ENCODE measurements at regions not wholly inside any gene's neighbourhood (a gene's known extent, or its start where the extent isn't known, plus 50 kb on each side); places are given as distances from the start of the nearest gene placed in this dataset.

DNA sequence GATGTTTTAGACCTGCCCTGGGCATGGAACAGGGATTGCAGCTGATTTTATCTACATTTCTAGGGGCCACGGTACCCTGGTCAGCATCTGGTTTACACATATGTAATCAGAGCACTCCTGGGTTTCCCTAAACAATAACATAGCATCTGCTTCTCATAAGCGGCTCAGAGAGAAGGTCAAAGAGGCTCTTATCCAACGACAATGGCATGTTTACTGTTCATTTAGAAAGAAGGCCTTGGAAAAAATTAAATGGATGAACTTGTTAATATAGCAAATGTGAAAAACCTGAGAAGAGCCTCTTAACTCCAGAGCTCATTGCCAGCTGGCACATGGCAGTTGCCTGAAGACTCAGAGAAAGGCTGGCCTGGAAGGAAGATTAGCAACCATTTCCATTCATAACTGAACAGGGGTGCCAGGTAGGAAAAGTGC, 202.8 kb upstream of the THUMPD2 start:
- TF ChIP-seq, protein P1, sequence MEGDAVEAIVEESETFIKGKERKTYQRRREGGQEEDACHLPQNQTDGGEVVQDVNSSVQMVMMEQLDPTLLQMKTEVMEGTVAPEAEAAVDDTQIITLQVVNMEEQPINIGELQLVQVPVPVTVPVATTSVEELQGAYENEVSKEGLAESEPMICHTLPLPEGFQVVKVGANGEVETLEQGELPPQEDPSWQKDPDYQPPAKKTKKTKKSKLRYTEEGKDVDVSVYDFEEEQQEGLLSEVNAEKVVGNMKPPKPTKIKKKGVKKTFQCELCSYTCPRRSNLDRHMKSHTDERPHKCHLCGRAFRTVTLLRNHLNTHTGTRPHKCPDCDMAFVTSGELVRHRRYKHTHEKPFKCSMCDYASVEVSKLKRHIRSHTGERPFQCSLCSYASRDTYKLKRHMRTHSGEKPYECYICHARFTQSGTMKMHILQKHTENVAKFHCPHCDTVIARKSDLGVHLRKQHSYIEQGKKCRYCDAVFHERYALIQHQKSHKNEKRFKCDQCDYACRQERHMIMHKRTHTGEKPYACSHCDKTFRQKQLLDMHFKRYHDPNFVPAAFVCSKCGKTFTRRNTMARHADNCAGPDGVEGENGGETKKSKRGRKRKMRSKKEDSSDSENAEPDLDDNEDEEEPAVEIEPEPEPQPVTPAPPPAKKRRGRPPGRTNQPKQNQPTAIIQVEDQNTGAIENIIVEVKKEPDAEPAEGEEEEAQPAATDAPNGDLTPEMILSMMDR (IDR thresholded peaks at IDR 0.05), result no peak
- TF ChIP-seq POLR2A (IDR thresholded peaks at IDR 0.05), result no peak
- TF ChIP-seq POLR2AphosphoS5 (IDR thresholded peaks at IDR 0.05), result no peak
- TF ChIP-seq EP300 (IDR thresholded peaks at IDR 0.05), result no peak

Measured in suprapubic skin (tissue), 4 donors.